CD14-positive monocyte (primary cell): ENCODE measurements at regions not wholly inside any gene's neighbourhood (a gene's known extent, or its start where the extent isn't known, plus 50 kb on each side); places are given as distances from the start of the nearest gene placed in this dataset.

Experiments
- DNase-seq, 3 donors: peaks; one replicate each; pipeline ENCODE4 v3.0.0-alpha.2; 2011 to 2022
- H2AFZ ChIP-seq: 2 replicates; pipeline ENCODE4 v1.6.0; 2012; ENCODE audit warnings: mild to moderate bottlenecking, low read depth, low read length, inconsistent platforms; ENCODE audit not compliant: insufficient read depth, poor library complexity, severe bottlenecking
- H3K27ac ChIP-seq, 2 donors: 1 replicate in 1 of 2; 2 replicates in 1 of 2; pipeline ENCODE4 v1.5.1; 2012 to 2013; ENCODE audit warnings: low read length in 2 of 2, control low read depth in 1 of 2, inconsistent platforms in 1 of 2, low read depth in 1 of 2, mild to moderate bottlenecking in 1 of 2
- H3K27me3 ChIP-seq, 2 donors: one replicate each; pipeline versions ENCODE4 v1.6.0 to v1.6.1; 2011 to 2013; ENCODE audit warnings: low read length in 2 of 2; ENCODE audit not compliant: control insufficient read depth in 2 of 2, insufficient read depth in 2 of 2
- H3K36me3 ChIP-seq, 2 donors: replicated peaks in 1 of 2; 1 replicate in 1 of 2; 2 replicates in 1 of 2; pipeline versions ENCODE4 v1.5.1 to v1.6.1; 2012 to 2013; ENCODE audit warnings: low read length in 2 of 2, control low read depth in 1 of 2, inconsistent platforms in 1 of 2, mild to moderate bottlenecking in 1 of 2; ENCODE audit not compliant: insufficient read depth in 2 of 2, control insufficient read depth in 1 of 2
- H3K4me1 ChIP-seq, 2 donors: 1 replicate in 1 of 2; 2 replicates in 1 of 2; pipeline versions ENCODE4 v1.5.1 to v1.6.1; 2012 to 2013; ENCODE audit warnings: low read length in 2 of 2, control low read depth in 1 of 2, inconsistent platforms in 1 of 2, mild to moderate bottlenecking in 1 of 2, moderate library complexity in 1 of 2; ENCODE audit not compliant: insufficient read depth in 2 of 2, control insufficient read depth in 1 of 2
- H3K4me2 ChIP-seq: replicated peaks from 2 replicates; pipeline ENCODE3; 2012; ENCODE audit warnings: low read length, moderate library complexity, mild to moderate bottlenecking; ENCODE audit not compliant: poor library complexity, severe bottlenecking; ENCODE audit errors: extremely low read depth
- H3K4me3 ChIP-seq, 3 experiments: fragments of 200-600 bp in 1 of 3; sonication (generic) in 1 of 3; replicated peaks in 1 of 3; 1 replicate in 2 of 3; 2 replicates in 1 of 3; pipeline ENCODE4 v1.5.1; 2011 to 2013; ENCODE audit warnings: low read length in 3 of 3, mild to moderate bottlenecking in 3 of 3, control low read depth in 2 of 3, low read depth in 2 of 3, inconsistent platforms in 1 of 3, moderate library complexity in 1 of 3
- H3K79me2 ChIP-seq: 2 replicates; pipeline ENCODE4 v1.6.0; 2012; ENCODE audit warnings: mild to moderate bottlenecking, control low read depth, inconsistent platforms, low read length, moderate library complexity; ENCODE audit not compliant: insufficient read depth
- H3K9ac ChIP-seq: 2 replicates; pipeline ENCODE4 v1.6.0; 2017; ENCODE audit warnings: low read length, mild to moderate bottlenecking; ENCODE audit not compliant: insufficient read depth, poor library complexity, severe bottlenecking
- H3K9me3 ChIP-seq, 2 donors: replicated peaks in 1 of 2; 1 replicate in 1 of 2; 2 replicates in 1 of 2; pipeline versions ENCODE4 v1.5.1 to v1.6.1; 2012 to 2013; ENCODE audit warnings: low read length in 2 of 2, control low read depth in 1 of 2; ENCODE audit not compliant: control insufficient read depth in 1 of 2, insufficient read depth in 1 of 2
- H4K20me1 ChIP-seq: 2 replicates; pipeline ENCODE4 v1.6.0; 2012; ENCODE audit warnings: mild to moderate bottlenecking, low read length, control low read depth, moderate library complexity; ENCODE audit not compliant: insufficient read depth
- H3K27ac Mint-ChIP-seq, 7 donors: one replicate each; pipeline ENCODE4 v1.8.0; 2020; ENCODE audit warnings: mild to moderate bottlenecking in 7 of 7, mixed read lengths in 7 of 7, moderate library complexity in 6 of 7, inconsistent platforms in 2 of 7
- H3K27me3 Mint-ChIP-seq, 3 donors: one replicate each; pipeline ENCODE4 v1.8.0; 2021 to 2022; ENCODE audit warnings: low read depth in 3 of 3, mild to moderate bottlenecking in 3 of 3, mixed read lengths in 3 of 3, moderate library complexity in 3 of 3, inconsistent platforms in 1 of 3
- H3K36me3 Mint-ChIP-seq, 2 donors: one replicate each; pipeline ENCODE4 v1.8.0; 2020; ENCODE audit warnings: mixed read lengths in 2 of 2, inconsistent platforms in 1 of 2, mild to moderate bottlenecking in 1 of 2
- H3K4me1 Mint-ChIP-seq: one replicate; pipeline ENCODE4 v1.8.0; 2020; ENCODE audit warnings: mild to moderate bottlenecking, mixed read lengths
- H3K4me3 Mint-ChIP-seq, 2 donors: one replicate each; pipeline ENCODE4 v1.8.0; 2020; ENCODE audit warnings: mild to moderate bottlenecking in 2 of 2, mixed read lengths in 2 of 2, moderate library complexity in 1 of 2
- H3K9me3 Mint-ChIP-seq, 7 donors: one replicate each; pipeline ENCODE4 v1.8.0; 2020 to 2022; ENCODE audit warnings: mixed read lengths in 7 of 7, mild to moderate bottlenecking in 6 of 7, moderate library complexity in 6 of 7, inconsistent platforms in 2 of 7
- WGBS: methylation state at CpG from one replicate; pipeline ENCODE4 v1.1.5; 2013; ENCODE audit warnings: missing lambda C conversion rate; ENCODE audit not compliant: insufficient coverage; 5-methylcytosine and 5-hydroxymethylcytosine counted together
- intact Hi-C, 2 donors: fragments of 100-400 bp; cut with micrococcal nuclease; formaldehyde crosslinking; loops; one replicate each; pipeline versions ENCODE4 v1.15.0 to v1.15.1; 2023
- TF ChIP-seq, protein P1 (sequence below): fragments of 200-600 bp; IDR thresholded peaks from one replicate; pipeline ENCODE4 v1.8.0; 2022; ENCODE audit warnings: antibody characterized with exemption, mild to moderate bottlenecking

DNA sequence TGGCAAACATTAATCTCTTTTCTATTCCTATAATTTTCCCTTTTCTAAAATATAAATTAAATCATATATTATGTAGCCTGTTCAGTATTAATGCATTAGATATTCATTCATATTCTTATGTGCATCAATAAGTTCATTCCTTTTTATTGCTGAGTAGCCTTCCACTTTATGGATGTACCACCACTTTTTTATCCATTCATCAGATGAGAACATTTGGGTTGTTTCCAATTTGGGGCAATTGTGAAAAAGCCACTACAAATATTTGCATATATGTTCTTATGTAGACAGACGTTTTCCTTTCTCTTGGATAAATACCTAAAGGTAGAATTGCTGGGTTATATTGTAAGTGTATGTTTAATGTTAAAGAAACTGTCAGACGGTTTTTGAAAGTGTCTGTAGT lies 79.4 kb upstream of the MAPK10 start:
- Histone ChIP-seq H3K9ac (no peak overlapping the region), H4K20me1 (no peaks in the 10 kb centered on the region), H3K27ac (no peak overlapping the region), H2AFZ (no peak overlapping the region), H3K4me3 (no peak overlapping the region), H3K36me3 (no peaks in the 10 kb centered on the region), H3K4me1 (no peaks in the 10 kb centered on the region), H3K9me3 (no peaks in the 10 kb centered on the region), H3K4me2 (no peak overlapping the region), H3K27me3 (no peaks in the 10 kb centered on the region), H3K79me2 (no peaks in the 10 kb centered on the region)
- H3K36me3 Mint-ChIP-seq: no peaks in the 10 kb centered on the region
- TF ChIP-seq, protein P1, sequence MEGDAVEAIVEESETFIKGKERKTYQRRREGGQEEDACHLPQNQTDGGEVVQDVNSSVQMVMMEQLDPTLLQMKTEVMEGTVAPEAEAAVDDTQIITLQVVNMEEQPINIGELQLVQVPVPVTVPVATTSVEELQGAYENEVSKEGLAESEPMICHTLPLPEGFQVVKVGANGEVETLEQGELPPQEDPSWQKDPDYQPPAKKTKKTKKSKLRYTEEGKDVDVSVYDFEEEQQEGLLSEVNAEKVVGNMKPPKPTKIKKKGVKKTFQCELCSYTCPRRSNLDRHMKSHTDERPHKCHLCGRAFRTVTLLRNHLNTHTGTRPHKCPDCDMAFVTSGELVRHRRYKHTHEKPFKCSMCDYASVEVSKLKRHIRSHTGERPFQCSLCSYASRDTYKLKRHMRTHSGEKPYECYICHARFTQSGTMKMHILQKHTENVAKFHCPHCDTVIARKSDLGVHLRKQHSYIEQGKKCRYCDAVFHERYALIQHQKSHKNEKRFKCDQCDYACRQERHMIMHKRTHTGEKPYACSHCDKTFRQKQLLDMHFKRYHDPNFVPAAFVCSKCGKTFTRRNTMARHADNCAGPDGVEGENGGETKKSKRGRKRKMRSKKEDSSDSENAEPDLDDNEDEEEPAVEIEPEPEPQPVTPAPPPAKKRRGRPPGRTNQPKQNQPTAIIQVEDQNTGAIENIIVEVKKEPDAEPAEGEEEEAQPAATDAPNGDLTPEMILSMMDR: no peak
- H3K27me3 Mint-ChIP-seq: no peaks in the 10 kb centered on the region
- peaks cover 0 to 1% (median under 1%) of the 10 kb centered on the region in 7 donors for H3K9me3 Mint-ChIP-seq
- DNase-seq: no peak
- H3K4me1 Mint-ChIP-seq: peaks cover 7% of the 10 kb centered on the region
- WGBS: no CpG with 5 or more reads among the region's 2 CpGs
- H3K27ac Mint-ChIP-seq: no peak overlapping the region
- H3K4me3 Mint-ChIP-seq: no peak overlapping the region
- intact Hi-C loops: no loop called here

DNA sequence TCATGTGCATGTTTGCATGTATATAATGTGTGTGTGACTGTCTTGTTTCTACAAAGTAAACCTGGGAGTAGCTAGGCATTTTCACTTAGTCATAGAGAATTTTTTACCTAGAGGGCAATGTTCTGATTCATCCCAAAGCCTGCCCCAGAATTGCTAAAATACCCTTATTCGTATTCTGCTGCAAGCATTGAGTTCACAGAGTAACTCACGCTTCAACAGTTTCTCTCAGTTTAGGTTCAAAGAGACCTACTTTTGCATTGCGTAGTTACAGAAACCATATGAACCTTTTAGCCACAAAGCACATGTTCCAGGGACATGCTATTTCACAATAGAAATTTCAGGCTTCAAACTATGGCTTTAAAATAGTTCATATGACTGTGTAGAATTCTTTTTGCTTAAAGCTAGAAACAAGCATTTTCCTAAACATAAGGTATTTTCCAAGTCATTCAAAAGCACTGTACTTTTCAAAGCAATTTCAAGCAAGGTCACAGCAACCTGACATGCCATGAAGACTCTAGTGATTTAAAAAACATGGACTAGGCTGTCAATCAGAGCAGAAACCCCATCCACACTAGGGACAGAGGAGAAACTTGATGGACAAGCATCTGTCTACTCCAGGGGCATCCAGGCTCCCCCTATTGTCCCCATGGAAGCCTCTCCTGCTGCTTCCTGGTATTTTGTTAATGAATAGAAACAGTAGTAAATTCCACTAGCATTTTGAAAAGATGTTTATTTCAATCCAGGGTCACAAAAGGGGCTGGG lies 81.5 kb upstream of the MAPK10 start:
- no peaks in the 10 kb centered on the region for H3K9me3 ChIP-seq
- H3K4me2 ChIP-seq: no peak overlapping the region
- WGBS: 54% methylated on average over 2 of the region's 3 CpGs
- H3K27ac Mint-ChIP-seq: no peak overlapping the region
- H3K27me3 ChIP-seq: no peaks in the 10 kb centered on the region
- DNase-seq: no peak
- peaks cover 7% of the 10 kb centered on the region for H3K4me1 Mint-ChIP-seq
- no peaks in the 10 kb centered on the region for H3K36me3 ChIP-seq
- no peak overlapping the region for H3K9ac ChIP-seq
- no peaks in the 10 kb centered on the region for H4K20me1 ChIP-seq
- H2AFZ ChIP-seq: no peak overlapping the region
- TF ChIP-seq, protein P1: no peak
- no peak overlapping the region for H3K27ac ChIP-seq
- H3K79me2 ChIP-seq: no peaks in the 10 kb centered on the region
- no peaks in the 10 kb centered on the region for H3K4me1 ChIP-seq
- intact Hi-C loops: no loop called here
- no peak overlapping the region for H3K4me3 ChIP-seq
- H3K4me3 Mint-ChIP-seq: no peak overlapping the region
- H3K27me3 Mint-ChIP-seq: no peaks in the 10 kb centered on the region
- no peaks in the 10 kb centered on the region for H3K36me3 Mint-ChIP-seq
- peaks cover 0 to 7% (median 4%) of the 10 kb centered on the region in 7 donors for H3K9me3 Mint-ChIP-seq
